ENCODE measurements at regions not wholly inside any gene's neighbourhood (a gene's known extent, or its start where the extent isn't known, plus 50 kb on each side); places are given as distances from the start of the nearest gene placed in this dataset.

DNA sequence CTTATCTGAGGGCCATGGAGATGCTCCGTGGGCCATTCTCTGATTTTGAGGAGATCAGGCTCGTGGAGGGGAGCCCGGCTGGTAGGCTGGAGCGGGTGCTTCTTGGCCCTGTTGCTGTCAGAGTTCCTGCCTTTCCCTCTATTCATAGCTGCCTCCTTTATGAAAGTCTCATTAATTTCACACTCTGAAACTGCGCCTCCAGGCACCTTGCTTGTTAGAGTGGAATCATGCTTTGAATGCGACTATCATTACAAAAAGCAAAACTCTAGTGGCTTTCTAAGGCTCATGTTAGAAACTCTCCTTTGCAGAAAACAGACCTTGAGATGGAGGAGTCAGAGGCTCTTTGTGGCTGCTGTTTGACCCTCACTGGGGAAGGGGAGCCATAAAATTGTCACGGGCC, 131.0 kb upstream of the SNTG2 start:
- H3K4me3 Mint-ChIP-seq (ENCODE audit: unreplicated experiment), result no peak overlapping the region
- peaks cover 12% of the 10 kb centered on the region for H3K9me3 Mint-ChIP-seq (ENCODE audit: unreplicated experiment)
- H3K27ac Mint-ChIP-seq (ENCODE audit: unreplicated experiment), result no peak overlapping the region
- TF ChIP-seq, protein P1, sequence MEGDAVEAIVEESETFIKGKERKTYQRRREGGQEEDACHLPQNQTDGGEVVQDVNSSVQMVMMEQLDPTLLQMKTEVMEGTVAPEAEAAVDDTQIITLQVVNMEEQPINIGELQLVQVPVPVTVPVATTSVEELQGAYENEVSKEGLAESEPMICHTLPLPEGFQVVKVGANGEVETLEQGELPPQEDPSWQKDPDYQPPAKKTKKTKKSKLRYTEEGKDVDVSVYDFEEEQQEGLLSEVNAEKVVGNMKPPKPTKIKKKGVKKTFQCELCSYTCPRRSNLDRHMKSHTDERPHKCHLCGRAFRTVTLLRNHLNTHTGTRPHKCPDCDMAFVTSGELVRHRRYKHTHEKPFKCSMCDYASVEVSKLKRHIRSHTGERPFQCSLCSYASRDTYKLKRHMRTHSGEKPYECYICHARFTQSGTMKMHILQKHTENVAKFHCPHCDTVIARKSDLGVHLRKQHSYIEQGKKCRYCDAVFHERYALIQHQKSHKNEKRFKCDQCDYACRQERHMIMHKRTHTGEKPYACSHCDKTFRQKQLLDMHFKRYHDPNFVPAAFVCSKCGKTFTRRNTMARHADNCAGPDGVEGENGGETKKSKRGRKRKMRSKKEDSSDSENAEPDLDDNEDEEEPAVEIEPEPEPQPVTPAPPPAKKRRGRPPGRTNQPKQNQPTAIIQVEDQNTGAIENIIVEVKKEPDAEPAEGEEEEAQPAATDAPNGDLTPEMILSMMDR (IDR thresholded peaks at IDR 0.05; ENCODE audit: partially characterized antibody, unreplicated experiment), result no peak
- DNase-seq, result no peak
- peaks cover 7% of the 10 kb centered on the region for H3K27me3 Mint-ChIP-seq (ENCODE audit: unreplicated experiment)
- H3K4me1 Mint-ChIP-seq (ENCODE audit: low read depth, unreplicated experiment), result peaks cover 11% of the 10 kb centered on the region
- H3K36me3 Mint-ChIP-seq (ENCODE audit: unreplicated experiment), result peaks cover 5% of the 10 kb centered on the region

DNA sequence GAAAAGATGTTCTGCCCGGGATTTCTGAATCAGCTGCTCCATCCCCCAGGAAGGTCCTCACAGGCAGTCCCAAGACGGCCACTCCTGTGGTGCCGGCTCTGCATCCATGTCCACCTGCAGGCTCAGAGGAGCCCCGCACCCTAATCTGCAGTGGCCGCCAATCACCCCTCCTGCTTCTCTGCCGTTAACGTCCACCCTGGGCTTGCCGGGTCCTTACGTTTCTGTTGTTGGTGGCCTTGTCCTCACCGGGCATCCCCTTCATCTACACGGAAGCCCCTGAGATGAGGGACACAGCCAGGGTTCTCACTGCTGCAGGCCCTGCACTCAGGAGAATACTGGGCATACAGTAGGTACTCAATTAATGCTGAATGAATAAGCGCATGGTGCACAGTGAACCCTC, 131.5 kb upstream of the SNTG2 start:
- Mint-ChIP-seq H3K9me3 (ENCODE audit: unreplicated experiment) (peaks cover 13% of the 10 kb centered on the region), H3K27me3 (ENCODE audit: unreplicated experiment) (peaks cover 7% of the 10 kb centered on the region), H3K27ac (ENCODE audit: unreplicated experiment) (no peak overlapping the region), H3K4me1 (ENCODE audit: low read depth, unreplicated experiment) (peaks cover 11% of the 10 kb centered on the region), H3K36me3 (ENCODE audit: unreplicated experiment) (peaks cover 5% of the 10 kb centered on the region), H3K4me3 (ENCODE audit: unreplicated experiment) (no peak overlapping the region)
- TF ChIP-seq, protein P1 (IDR thresholded peaks at IDR 0.05; ENCODE audit: partially characterized antibody, unreplicated experiment), result no peak
- no peak for DNase-seq

- Mint-ChIP-seq H3K4me3 (ENCODE audit: unreplicated experiment) (no peak overlapping the region), H3K27ac (ENCODE audit: unreplicated experiment) (no peak overlapping the region), H3K27me3 (ENCODE audit: unreplicated experiment) (peaks cover 7% of the 10 kb centered on the region), H3K4me1 (ENCODE audit: low read depth, unreplicated experiment) (peaks cover 11% of the 10 kb centered on the region), H3K9me3 (ENCODE audit: unreplicated experiment) (peaks cover 14% of the 10 kb centered on the region), H3K36me3 (ENCODE audit: unreplicated experiment) (peaks cover 5% of the 10 kb centered on the region)
- TF ChIP-seq, protein P1 (IDR thresholded peaks at IDR 0.05; ENCODE audit: partially characterized antibody, unreplicated experiment), result no peak
- no peak for DNase-seq
These were observed 133.2 kb upstream of the SNTG2 start for GRCh38 chr2:817336-818015.

GRCh38 chr2:816278-816677, 134.4 kb upstream of the SNTG2 start:
- TF ChIP-seq, protein P1 (IDR thresholded peaks at IDR 0.05; ENCODE audit: partially characterized antibody, unreplicated experiment), result no peak
- Mint-ChIP-seq H3K9me3 (ENCODE audit: unreplicated experiment) (peaks cover 16% of the 10 kb centered on the region), H3K27me3 (ENCODE audit: unreplicated experiment) (peaks cover 9% of the 10 kb centered on the region), H3K4me1 (ENCODE audit: low read depth, unreplicated experiment) (peaks cover 11% of the 10 kb centered on the region), H3K27ac (ENCODE audit: unreplicated experiment) (no peak overlapping the region), H3K4me3 (ENCODE audit: unreplicated experiment) (no peak overlapping the region), H3K36me3 (ENCODE audit: unreplicated experiment) (peaks cover 5% of the 10 kb centered on the region)
- no peak for DNase-seq

GRCh38 chr2:810397-810796, 133.2 kb upstream of the TMEM18 start:
- Mint-ChIP-seq H3K4me1 (ENCODE audit: low read depth, unreplicated experiment) (no peaks in the 10 kb centered on the region), H3K36me3 (ENCODE audit: unreplicated experiment) (no peaks in the 10 kb centered on the region), H3K27me3 (ENCODE audit: unreplicated experiment) (peaks cover 4% of the 10 kb centered on the region), H3K27ac (ENCODE audit: unreplicated experiment) (no peak overlapping the region), H3K4me3 (ENCODE audit: unreplicated experiment) (no peak overlapping the region), H3K9me3 (ENCODE audit: unreplicated experiment) (peaks cover 5% of the 10 kb centered on the region)
- TF ChIP-seq, protein P1 (IDR thresholded peaks at IDR 0.05; ENCODE audit: partially characterized antibody, unreplicated experiment), result no peak
- no peak for DNase-seq

Data from glutamatergic neuron (in vitro differentiated cells).